ENCODE measurements at regions not wholly inside any gene's neighbourhood (a gene's known extent, or its start where the extent isn't known, plus 50 kb on each side); places are given as distances from the start of the nearest gene placed in this dataset.

DNA sequence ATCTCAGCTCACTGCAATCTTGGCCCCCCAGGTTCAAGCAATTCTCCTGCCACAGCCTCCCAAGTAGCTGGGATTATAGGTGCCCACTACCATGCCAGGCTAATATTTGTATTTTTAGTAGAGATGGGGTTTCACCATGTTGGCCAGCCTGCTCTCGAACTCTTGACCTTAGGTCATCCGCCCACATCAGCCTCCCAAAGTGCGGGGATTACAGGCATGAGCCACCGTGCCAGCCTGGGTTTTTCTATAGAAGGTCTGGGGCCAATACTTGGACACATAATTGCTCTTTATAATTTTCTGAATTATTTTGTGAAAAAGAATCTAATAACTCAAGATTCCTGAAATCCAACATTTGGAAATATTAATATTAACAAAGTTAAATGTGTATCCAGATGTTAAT, 1267.7 kb upstream of the ADGRL4 start:
- TF ChIP-seq ZNF274 (IDR thresholded peaks at IDR 0.05; ENCODE audit: low read depth, low read length) (no peak), SUZ12 (IDR thresholded peaks at IDR 0.05; ENCODE audit: extremely low read depth, insufficient read depth, insufficient read length) (no peak)
